SK-N-DZ (cell line): ENCODE measurements at regions not wholly inside any gene's neighbourhood (a gene's known extent, or its start where the extent isn't known, plus 50 kb on each side); places are given as distances from the start of the nearest gene placed in this dataset.
A peak's percentile ranks its signal among the peaks of the same experiment; 100 is the strongest.
"Not testable (repeated sequence)": the region's sequence is repeated elsewhere in the genome, so short reads cannot be mapped to it uniquely, and the experiment has no call there.

ENCODE experiments used
- DNase-seq: peaks from one replicate; pipeline ENCODE4 v3.0.0-alpha.2; 2015; ENCODE audit warnings: low spot score

DNA sequence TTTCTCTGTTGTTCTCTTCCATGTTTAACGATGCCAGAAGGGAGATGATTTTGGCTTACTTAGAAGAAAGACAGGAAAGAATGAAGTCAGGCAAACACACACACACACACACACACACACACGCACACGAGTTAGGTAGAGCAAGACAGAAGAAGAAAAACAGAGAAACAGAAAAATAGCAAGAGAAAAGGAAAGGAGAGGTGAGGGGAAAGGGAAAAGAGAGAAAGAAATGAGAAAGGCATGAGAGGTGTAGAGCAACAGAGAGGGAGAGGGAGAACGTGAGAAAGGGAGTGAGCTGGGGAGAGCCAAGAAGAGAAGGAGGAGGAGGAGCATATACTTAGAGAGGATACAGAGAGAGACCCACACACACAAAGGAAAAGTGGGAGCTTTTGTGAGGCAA is 385.3 kb downstream of the DOK5 start:
- no peak for DNase-seq

DNA sequence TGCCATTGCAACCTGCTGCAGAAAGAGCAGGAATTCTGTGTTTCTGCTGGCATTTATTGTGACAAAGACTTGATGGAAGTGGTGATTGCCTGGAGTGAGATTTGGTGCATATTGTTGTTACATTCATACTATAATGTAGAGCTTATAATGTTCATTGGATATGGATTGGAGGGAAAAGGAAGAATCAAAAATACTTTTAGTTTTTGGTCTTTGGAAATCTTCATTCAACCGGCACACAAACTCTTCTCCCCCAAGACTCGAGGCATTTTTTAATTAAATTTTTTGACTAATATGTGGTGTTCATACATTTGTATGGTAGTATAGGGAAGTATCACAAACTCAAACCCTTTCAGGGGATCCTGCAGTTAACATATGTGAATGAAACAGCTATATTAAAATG is 380.8 kb downstream of the DOK5 start:
- DNase-seq: no peak

DNA sequence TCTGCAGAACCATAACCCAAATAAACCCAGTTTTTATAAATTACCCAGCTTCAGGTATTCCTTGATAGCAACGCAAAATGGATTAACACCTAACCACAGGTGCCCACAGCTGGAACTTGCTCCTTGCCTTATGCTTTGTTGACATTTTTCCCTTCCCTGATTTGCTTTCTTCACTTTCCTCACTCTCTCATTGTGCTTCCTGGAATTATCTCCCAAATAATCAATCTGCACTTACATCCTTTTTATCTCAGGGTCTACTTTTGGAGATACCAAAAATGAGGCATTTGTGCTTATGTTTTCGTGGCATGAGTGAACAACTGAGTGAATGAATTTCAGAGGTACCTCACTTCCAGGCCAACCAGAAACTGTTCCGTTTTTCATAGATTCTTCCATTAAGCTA is 374.3 kb downstream of the DOK5 start:
- no peak for DNase-seq

DNA sequence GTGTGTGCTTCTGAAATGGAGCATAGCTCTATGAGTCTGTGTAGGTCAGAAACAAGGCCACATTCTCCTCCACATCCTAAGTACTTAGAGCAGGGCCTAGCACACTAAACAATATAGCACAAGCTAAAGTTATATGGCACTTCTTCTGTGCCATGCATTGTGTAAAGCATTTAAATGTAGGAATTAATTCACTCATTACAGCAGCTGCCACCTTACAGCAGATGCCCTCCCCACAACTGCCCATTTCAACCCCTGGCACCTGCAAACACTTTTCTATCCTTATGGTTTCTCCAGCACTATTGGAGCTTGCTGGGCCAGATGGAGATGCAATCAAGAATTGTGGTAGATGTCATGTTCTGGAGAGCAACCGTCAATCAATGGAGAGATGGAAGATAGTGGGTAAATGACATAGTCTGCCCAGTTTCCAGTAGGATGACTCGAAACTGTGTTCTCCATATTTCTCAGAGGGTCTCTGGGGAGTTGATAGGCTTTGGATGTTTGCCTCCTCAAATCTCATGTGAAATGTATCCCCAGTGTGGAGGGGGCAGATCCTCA is 373.7 kb downstream of the DOK5 start:
- peak; percentile 76 for DNase-seq

DNA sequence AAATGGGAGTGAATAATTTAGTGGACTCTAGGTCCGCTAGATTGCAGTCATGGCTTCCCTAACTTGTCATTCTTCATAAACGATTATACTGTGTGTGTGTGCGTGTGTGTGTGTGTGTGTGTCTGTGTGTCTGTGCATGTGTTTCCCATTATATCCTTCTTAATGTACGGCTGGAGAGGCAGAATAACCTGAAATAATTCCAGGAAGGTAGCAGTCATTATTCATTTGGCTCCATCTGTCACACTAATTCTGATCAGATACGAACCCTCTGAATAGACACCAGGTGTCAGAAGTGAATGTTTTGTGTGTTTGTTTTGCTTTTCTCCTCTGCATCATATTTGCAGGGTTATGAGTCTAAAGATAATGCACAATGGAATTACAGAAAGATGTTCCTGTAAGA is 372.9 kb downstream of the DOK5 start:
- DNase-seq: peak; percentile 54

DNA sequence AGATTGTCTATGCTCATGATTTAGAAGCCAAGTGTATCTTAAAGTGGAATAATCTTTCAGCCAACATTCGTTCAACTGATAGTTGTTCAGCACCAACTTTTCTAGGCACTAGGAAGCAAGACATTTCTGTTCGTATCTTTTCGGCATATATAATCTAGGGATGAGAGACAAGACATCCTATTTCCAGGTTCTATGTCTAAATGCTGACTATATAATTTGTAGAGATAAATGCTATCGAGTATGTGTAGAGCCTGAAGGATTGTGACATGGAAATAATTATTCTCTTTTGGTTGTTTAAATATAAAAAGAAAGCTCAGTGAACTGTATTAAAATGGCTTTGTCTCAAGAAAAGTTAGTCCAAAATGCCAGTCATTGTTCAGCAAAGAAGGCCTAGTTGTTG is 371.6 kb downstream of the DOK5 start:
- no peak for DNase-seq

DNA sequence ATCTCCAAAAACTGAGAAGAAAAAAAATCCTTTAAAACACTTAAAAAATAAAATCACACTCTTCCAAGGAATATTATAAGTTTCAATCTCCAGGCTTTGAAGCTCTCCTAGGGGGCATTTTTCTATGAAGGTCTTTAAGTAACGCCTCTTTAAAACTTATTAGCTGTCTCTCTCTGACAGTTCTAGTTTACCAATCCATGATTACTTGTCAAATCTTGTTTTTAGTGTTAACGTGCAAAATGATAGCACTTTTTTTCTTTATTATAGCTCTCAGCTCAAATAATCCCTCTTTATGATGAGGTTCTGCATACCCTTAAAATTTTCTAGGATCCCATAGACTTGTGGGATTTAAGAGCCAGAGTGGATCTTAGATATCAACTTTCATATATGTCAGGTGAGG is 369.0 kb downstream of the DOK5 start:
- DNase-seq: no peak

DNA sequence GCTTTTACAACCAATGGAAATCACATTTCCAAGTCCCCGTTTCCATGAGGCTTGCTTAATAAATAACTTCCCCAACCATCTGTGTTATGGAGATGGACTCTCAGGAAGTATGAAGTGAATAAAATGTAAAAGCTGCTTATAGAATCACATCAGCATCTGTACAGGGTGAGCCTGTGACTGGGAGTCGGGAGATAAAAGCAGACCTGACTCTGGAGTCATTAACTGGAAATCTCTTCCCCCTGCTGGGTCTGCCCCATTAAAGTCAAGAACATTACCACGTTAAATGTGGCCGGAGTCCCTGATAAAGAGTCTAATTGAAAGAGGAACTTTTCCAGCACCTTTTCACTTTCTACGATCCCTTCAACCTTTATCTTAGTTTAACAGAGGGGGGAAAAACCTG is 368.5 kb downstream of the DOK5 start:
- peak; percentile 54 for DNase-seq

DNA sequence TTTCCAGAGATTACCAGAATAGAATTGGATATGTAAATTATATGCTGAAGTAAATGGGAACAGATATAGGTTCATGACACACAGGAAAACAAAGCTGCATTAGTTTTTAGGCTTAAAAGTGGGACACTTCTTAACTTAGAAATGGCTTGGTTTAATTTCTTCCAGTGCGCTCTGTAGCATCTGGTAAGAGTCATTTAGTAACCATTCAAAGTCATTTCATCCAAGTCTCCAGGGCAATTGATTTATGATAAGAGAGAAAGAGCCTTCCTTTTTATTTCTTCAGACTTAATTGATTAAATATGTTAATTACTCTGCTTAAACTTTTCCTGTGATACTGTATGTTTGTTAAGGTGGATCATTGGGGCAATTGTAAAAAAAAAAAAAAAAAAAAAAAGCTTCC is 368.0 kb downstream of the DOK5 start:
- no peak for DNase-seq

DNA sequence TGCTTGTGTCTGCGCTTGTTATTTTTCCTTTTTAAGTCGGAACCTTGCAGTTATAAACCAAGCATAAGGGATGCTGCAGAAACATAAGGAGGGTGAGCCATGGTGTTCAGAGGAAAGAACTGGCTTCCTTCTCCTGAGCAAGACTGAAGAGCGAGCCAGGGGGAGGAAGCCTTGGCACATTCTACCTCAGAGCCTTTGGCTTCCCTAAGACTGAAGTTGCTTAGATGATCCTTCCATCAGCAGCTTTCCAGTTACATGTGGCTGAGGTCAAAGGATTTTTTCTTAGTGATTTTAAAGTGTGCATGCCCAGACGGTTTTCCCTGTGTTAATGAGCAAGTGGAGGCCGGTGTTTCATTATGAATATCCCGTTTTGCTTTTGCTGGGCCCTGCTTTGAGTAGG is 363.8 kb downstream of the DOK5 start:
- no peak for DNase-seq

DNA sequence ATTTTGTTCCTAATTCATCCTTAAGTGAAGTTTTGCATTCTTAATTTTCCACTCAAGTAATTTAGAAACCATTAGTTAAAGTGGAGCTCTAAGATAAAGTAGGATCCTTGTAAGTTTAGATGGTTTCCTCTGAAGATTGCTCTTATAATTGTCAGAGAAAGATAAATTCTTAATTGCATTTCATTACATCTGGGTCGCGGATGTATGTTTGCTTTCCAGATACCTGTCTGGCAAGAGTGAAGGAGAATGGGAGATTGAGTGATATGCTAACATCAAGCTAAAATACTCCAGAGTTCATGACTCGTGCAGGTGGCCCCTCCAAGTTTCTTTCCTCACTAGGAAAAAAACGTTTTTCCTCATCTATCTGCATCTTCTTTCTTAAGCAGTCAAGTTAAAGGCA is 361.8 kb downstream of the DOK5 start:
- peak; percentile 67 for DNase-seq

DNA sequence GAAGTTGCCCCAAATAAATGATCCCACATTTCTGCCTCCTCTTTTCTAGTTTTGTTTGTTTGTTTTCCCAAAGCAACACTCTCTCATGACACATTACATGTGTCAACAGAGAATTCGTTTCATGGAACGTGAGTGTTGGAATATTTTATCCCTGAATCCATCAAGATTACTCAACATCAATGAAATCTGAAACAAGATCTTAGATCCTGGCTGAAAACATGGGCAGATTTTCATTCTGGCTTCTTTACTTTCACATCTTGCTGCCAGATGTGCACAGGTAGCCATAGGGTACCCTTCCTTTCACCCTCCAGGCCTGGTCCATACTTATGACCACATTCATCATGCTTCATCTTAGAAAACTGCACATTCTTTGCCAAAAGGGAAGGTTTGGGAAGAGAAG is 347.0 kb downstream of the DOK5 start:
- DNase-seq: no peak

DNA sequence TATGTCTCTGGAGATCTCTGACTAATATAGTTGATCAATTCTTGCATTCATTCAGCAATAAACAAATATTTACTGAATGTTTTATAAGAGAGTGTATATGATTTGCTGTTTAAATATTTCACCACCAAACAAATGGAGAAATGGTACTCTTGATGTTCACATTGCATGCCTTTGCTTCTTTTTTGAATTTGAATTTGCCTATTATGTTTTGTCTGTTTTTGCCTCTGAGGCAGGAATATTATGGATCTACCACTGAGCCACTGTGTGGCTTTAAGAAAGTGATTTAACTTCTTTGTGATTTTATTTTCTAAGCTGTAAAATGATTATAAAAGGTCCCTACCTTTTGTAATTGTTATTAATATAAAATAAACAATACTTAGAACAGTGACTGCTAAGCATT is 345.0 kb downstream of the DOK5 start:
- DNase-seq: no peak

DNA sequence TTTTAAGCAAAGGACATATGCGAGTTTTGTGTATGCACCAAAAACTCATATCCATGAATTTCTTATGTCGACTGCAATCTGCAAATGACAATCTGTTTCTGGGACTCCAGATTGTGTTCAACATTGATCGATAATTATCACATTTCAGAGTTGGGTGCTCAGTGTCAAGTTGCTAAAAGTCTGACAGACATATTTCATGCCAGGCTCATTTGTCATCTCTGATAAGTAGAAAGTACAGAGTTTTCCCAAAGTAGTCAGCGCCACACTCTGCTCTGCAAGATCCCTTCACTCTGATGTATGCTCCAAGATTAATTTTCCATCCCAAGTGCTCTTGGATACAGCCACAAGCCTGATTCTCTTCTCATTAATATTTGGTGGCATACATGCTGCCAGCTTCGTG is 331.1 kb downstream of the DOK5 start:
- peak; percentile 32 for DNase-seq

DNA sequence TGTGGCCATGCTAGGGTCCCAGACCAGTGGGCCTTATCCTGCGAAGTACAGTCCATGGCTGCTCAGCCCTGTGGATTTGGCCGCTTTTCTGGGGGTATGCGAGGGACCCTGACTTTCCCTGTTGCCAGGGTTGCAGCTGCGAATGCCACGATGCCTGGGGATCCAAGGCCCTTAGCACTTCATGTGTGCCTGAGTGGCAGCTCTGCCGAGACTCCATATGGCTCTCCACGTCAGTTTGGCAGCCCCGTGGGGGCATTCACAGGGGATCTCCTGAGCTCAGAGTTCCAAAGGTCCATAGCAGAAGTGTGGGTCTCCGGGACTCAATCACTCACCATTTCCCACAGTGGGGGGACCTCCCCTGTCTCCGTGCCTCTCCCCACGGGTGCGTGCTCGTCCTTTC is 319.5 kb downstream of the DOK5 start:
- no peak for DNase-seq

DNA sequence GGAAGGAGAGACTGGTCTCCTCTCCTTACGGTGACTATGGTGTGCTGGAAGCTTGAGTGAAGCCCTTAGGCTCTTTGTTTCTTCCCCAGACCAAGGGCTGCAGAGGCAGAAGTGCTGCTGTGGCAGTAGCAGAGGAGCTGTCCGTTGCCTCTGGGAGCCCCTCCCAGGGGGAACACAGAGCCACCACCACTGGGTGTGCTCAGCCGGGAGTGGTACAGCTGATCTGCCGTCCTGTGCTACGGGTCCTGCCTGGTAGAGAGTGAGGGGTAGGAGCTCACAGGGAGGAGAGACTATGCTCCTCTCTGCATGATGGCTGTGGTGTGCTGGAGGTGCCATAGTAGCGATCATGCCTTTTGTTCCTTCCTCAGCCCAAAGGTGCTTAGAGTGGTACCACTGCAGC is 318.7 kb downstream of the DOK5 start:
- DNase-seq: peak; percentile 29

DNA sequence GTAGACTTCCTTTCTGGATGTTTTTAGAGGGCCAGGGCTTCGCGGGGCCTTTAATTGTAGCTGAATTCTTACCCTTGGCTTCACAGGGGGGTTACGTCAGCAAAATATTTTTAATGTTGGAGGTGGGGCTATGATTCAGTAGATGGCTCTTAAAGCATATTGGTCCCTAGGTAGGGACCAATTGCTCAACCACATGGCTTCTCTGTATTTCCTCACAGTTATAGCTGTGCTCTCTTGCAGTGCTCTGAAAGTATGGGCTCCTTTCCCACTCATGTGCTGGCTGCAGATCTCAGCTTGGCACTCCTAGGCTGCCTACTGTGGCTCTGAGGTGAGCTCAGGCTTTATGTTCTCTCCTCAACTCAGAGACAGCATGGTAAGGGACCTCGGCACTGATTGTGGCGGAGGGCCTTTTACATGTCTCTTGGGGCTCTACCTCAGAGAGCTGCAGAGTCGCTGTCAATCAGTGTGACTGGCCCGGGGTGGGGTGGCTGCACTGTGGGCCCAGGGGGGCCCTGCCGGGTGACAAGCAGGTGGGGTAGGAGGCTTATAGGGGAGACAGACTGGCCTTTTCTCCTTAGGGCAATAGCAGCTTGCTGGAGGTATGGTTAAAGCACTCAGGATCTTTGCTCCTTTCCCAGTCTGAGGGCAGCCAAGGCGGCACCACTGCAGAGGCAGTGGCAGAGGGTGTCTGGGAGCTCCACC is 318.0 kb downstream of the DOK5 start:
- no peak for DNase-seq

DNA sequence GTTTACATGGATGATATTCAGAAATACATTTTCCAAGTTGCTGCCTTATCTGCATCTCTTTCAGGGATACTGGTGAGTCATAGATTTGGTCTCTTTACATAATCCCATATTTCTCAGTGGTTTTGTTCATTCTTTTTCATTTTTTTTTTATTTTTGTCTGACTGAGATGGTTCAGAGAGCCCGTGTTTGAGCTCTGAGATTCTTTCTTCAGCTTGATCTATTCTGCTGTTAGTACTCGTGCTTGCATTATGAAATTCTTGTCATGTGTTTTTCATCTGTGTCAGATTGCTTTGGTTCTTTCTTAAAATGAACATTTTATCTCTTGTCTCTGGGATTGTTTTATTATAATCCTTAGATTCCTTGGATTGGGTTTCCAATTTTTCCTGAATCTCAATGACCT is 317.3 kb downstream of the DOK5 start:
- no peak for DNase-seq

DNA sequence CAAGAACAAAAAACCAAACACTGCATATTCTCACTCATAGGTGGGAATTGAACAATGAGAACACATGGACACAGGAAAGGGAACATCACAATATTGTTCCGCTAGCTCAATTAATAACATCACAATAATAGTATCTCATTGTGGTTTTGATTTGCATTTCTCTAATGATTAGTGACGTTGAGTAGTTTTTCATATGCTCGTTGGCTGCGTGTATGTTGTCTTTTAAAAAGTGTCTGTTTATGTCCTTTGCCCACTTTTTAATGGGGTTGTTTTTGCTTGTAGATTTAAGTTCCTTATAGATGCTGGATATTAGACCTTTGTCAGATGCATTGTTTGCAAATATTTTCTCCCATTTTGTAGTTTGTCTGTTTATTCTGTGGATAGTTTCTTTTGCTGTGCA is 312.9 kb downstream of the DOK5 start:
- not testable (repeated sequence) for DNase-seq

DNA sequence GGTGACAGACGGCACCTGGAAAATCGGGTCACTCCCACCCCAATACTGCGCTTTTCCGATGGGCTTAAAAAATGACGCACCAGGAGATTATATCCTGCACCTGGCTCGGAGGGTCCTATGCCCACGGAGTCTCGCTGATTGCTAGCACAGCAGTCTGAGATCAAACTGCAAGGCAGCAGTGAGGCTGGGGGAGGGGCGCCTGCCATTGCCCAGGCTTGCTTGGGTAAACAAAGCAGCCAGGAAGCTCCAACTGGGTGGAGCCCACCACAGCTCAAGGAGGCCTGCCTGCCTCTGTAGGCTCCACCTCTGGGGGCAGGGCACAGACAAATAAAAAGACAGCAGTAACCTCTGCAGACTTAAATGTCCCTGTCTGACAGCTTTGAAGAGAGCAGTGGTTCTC is 307.4 kb downstream of the DOK5 start:
- DNase-seq: not testable (repeated sequence)

DNA sequence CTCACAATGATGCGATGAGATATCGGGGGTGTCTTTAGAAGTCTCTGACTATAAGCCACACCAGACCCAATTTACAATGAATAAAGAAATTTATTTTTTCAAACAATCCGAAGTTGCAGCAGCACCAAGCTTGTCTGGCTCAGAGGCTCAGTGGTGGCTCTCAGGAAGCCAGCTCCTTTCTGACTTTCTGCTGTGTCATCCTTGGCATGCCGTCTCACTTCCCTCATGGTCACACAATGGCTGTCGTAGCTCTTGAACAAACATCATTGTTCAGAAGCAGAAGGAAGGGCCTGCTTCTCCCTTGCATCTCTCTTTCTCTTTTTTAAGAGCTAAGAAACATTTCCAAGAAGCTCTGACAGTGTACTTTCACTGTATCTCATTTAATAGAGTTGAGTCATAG is 299.0 kb downstream of the DOK5 start:
- no peak for DNase-seq

DNA sequence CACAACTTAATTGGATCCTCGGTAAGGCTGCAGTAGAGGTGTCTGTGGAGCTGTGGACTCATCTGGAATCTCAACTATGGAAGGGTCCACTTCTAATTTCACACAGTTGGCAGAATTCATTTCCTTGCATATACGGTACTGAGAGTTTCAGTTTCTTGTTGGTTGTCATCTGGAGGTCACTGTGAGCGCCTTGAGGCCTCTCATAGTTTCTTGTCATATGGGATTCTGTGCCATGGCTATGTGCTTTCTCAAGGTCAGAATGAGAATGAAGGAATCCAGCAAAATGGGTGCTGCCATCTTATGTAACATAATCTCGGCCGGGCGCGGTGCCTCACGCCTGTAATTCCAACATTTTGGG is 298.2 kb downstream of the DOK5 start:
- no peak for DNase-seq

DNA sequence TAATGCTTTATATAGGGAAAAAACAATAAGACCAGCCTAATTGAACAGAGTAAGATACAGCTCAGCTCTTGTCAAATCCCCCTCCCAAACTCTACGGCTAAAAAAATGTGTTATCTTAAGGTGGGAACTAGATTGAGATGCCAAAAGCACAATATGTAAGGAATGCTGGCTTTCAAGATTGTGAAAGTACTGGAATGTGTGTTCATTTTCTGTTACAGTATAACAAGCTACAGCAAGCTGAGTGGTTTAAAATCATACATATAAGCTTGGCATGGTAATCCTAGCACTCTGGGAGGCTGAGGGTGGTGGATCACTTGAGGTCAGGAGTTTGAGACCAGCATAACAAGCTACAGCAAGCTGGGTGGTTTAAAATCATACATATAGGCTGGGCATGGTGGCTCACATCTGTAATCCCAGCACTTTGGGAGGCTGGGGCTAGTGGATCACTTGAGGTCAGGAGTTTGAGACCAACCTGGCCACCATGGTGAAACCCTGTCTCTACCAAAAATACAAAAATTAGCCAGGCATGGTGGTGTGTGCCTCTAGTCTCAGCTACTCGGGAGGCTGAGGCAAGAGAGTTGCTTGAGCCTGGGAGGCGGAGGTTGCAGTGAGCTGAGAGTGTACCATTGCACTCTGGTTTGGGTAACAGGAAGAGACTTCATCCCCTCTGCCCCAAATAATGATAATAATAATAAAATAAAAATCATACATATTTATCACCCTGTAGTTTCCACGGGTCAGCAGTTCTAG is 297.7 kb downstream of the DOK5 start:
- no peak for DNase-seq
